SU-DHL-6 (cell line): ENCODE measurements at regions not wholly inside any gene's neighbourhood (a gene's known extent, or its start where the extent isn't known, plus 50 kb on each side); places are given as distances from the start of the nearest gene placed in this dataset.

Source experiments
- H2AFZ ChIP-seq: fragments of 200-600 bp; sonication (generic); 2 replicates; pipeline ENCODE4 v1.6.1; 2014; ENCODE audit warnings: low read depth, mild to moderate bottlenecking, moderate library complexity, mixed read lengths, antibody characterized with exemption, low read length; ENCODE audit not compliant: severe bottlenecking
- H3F3A ChIP-seq: fragments of 200-600 bp; shearing (Covaris generic); 2 replicates; pipeline ENCODE4 v1.6.0; 2016; ENCODE audit warnings: antibody characterized with exemption, mild to moderate bottlenecking; ENCODE audit not compliant: insufficient read depth
- H3K27ac ChIP-seq: fragments of 200-600 bp; sonication (generic); 2 replicates; pipeline ENCODE4 v1.5.1; 2016; ENCODE audit warnings: low read depth, mild to moderate bottlenecking, low read length, moderate library complexity, mixed read lengths
- H3K27me3 ChIP-seq: fragments of 200-600 bp; sonication (generic), shearing (Covaris generic); 2 replicates; pipeline ENCODE4 v1.6.0; 2014; ENCODE audit warnings: mild to moderate bottlenecking, low read length
- H3K36me3 ChIP-seq: fragments of 200-600 bp; sonication (generic); 2 replicates; pipeline ENCODE4 v1.6.1; 2014; ENCODE audit warnings: mild to moderate bottlenecking, low read length, mixed read lengths
- H3K4me2 ChIP-seq: fragments of 300-600, 200-600 bp; shearing (Covaris generic), sonication (generic); 2 replicates; pipeline ENCODE4 v1.6.0; 2014; ENCODE audit warnings: low read length, low read depth, mild to moderate bottlenecking; ENCODE audit not compliant: poor library complexity, severe bottlenecking
- H3K4me3 ChIP-seq: fragments of 200-600 bp; sonication (generic); 2 replicates; pipeline ENCODE4 v1.5.1; 2014; ENCODE audit warnings: antibody characterized with exemption, low read length, mild to moderate bottlenecking, mixed read lengths; ENCODE audit not compliant: insufficient read depth, poor library complexity, severe bottlenecking
- H3K79me2 ChIP-seq: fragments of 200-600 bp; sonication (generic); 2 replicates; pipeline ENCODE4 v1.6.1; 2014; ENCODE audit warnings: mild to moderate bottlenecking, low read length, moderate library complexity; ENCODE audit not compliant: insufficient read depth
- H3K9ac ChIP-seq: fragments of 200-600 bp; sonication (generic); 2 replicates; pipeline ENCODE4 v1.7.0; 2014; ENCODE audit warnings: mild to moderate bottlenecking, low read length
- H3K9me2 ChIP-seq: fragments of 200-600 bp; sonication (generic); replicated peaks from 2 replicates; pipeline ENCODE4 v1.6.1; 2014; ENCODE audit warnings: low read length; ENCODE audit not compliant: insufficient read depth
- H3K9me3 ChIP-seq: fragments of 200-600 bp; sonication (generic); 2 replicates; pipeline ENCODE4 v1.6.1; 2014; ENCODE audit warnings: low read length, mixed read lengths; ENCODE audit not compliant: insufficient read depth
- H4K20me1 ChIP-seq: fragments of 200-600 bp; sonication (generic); 2 replicates; pipeline ENCODE4 v1.6.1; 2014; ENCODE audit warnings: low read depth, mild to moderate bottlenecking, antibody characterized with exemption, low read length, moderate library complexity, mixed read lengths
- CTCF ChIP-seq: fragments of 200-600 bp; sonication (generic); IDR thresholded peaks from one replicate; pipeline ENCODE4 v1.5.1; 2017; ENCODE audit warnings: antibody characterized with exemption, mild to moderate bottlenecking, low read length, moderate library complexity; ENCODE audit not compliant: insufficient read depth, poor library complexity, severe bottlenecking
- EZH2phosphoT487 ChIP-seq: fragments of 200-600 bp; sonication (generic), shearing (Covaris generic); conservative IDR thresholded peaks from 2 replicates; pipeline ENCODE4 v1.6.1; 2018; ENCODE audit warnings: mild to moderate bottlenecking, antibody characterized with exemption, low read length, moderate library complexity, mixed read lengths

- no peaks in the 10 kb centered on the region for H3K79me2 ChIP-seq
- no peaks in the 10 kb centered on the region for H3K9me3 ChIP-seq
- no peak overlapping the region for H3K4me2 ChIP-seq
- no peaks in the 10 kb centered on the region for H3F3A ChIP-seq
- no peak overlapping the region for H3K4me3 ChIP-seq
- H3K9ac ChIP-seq: no peak overlapping the region
- H3K27ac ChIP-seq: no peak overlapping the region
- no peaks in the 10 kb centered on the region for H3K36me3 ChIP-seq
- H3K9me2 ChIP-seq: no peaks in the 10 kb centered on the region
- H2AFZ ChIP-seq: no peak overlapping the region
- TF ChIP-seq EZH2phosphoT487: no peak
- TF ChIP-seq CTCF: no peak
- H4K20me1 ChIP-seq: no peaks in the 10 kb centered on the region
- H3K27me3 ChIP-seq: no peaks in the 10 kb centered on the region
Measured at GRCh38 chr14:59087240-59087639, 101.2 kb upstream of the DAAM1 start.

- no peaks in the 10 kb centered on the region for H3F3A ChIP-seq
- no peaks in the 10 kb centered on the region for H3K36me3 ChIP-seq
- no peaks in the 10 kb centered on the region for H3K9me3 ChIP-seq
- H3K4me3 ChIP-seq: no peak overlapping the region
- H2AFZ ChIP-seq: no peak overlapping the region
- no peaks in the 10 kb centered on the region for H3K9me2 ChIP-seq
- no peak overlapping the region for H3K9ac ChIP-seq
- TF ChIP-seq EZH2phosphoT487: no peak
- no peak for TF ChIP-seq CTCF
- no peak overlapping the region for H3K27ac ChIP-seq
- H4K20me1 ChIP-seq: no peaks in the 10 kb centered on the region
- no peak overlapping the region for H3K4me2 ChIP-seq
- H3K27me3 ChIP-seq: peaks cover 3% of the 10 kb centered on the region; the same call in 1 of the 2 replicates
- H3K79me2 ChIP-seq: no peaks in the 10 kb centered on the region
Measured at GRCh38 chr14:59087711-59088110, 100.8 kb upstream of the DAAM1 start.

GRCh38 chr14:59090572-59090971 lies 97.9 kb upstream of the DAAM1 start:
- Histone ChIP-seq H2AFZ (no peak overlapping the region), H3K36me3 (no peaks in the 10 kb centered on the region), H3K27ac (no peak overlapping the region), H3K4me3 (no peak overlapping the region), H4K20me1 (no peaks in the 10 kb centered on the region), H3K9ac (no peak overlapping the region), H3K79me2 (no peaks in the 10 kb centered on the region), H3K9me3 (no peaks in the 10 kb centered on the region), H3K9me2 (no peaks in the 10 kb centered on the region), H3K27me3 (peaks cover 3% of the 10 kb centered on the region; the same call in 1 of the 2 replicates), H3F3A (no peaks in the 10 kb centered on the region), H3K4me2 (no peak overlapping the region)
- TF ChIP-seq EZH2phosphoT487 (no peak), CTCF (no peak)

- Histone ChIP-seq H3K27me3 (peaks cover 3% of the 10 kb centered on the region; the same call in 1 of the 2 replicates), H4K20me1 (no peaks in the 10 kb centered on the region), H3K4me3 (no peak overlapping the region), H3K4me2 (no peak overlapping the region), H3K9me3 (no peaks in the 10 kb centered on the region), H3K79me2 (no peaks in the 10 kb centered on the region), H3K9ac (no peak overlapping the region), H3K36me3 (no peaks in the 10 kb centered on the region), H3K27ac (no peak overlapping the region), H3K9me2 (no peaks in the 10 kb centered on the region), H2AFZ (no peak overlapping the region), H3F3A (no peaks in the 10 kb centered on the region)
- TF ChIP-seq CTCF (no peak), EZH2phosphoT487 (no peak)
Measured at GRCh38 chr14:59091404-59091803, 97.1 kb upstream of the DAAM1 start.
